ENCODE measurements at regions not wholly inside any gene's neighbourhood (a gene's known extent, or its start where the extent isn't known, plus 50 kb on each side); places are given as distances from the start of the nearest gene placed in this dataset.

GRCh38 chr10:130770018-130770630 is 541.4 kb downstream of the TCERG1L start:
- no peak for DNase-seq
- Histone ChIP-seq H3K27me3 (replicated peaks; ENCODE audit: control insufficient read depth, insufficient read depth, low read length, poor library complexity, severe bottlenecking) (no peaks in the 10 kb centered on the region), H3K36me3 (ENCODE audit: control insufficient read depth, insufficient read depth, low read length) (no peaks in the 10 kb centered on the region), H3K4me1 (ENCODE audit: control insufficient read depth, insufficient read depth, low read length, poor library complexity, severe bottlenecking) (no peaks in the 10 kb centered on the region), H3K27ac (ENCODE audit: insufficient read depth, low read length, poor library complexity, severe bottlenecking) (no peak overlapping the region), H3K9me3 (ENCODE audit: control insufficient read depth, low read length) (no peaks in the 10 kb centered on the region), H3K4me3 (ENCODE audit: insufficient read depth, low read depth, low read length, poor library complexity, severe bottlenecking) (no peak overlapping the region)

- H3K9me3 ChIP-seq (ENCODE audit: control insufficient read depth, low read length) = no peaks in the 10 kb centered on the region
- H3K4me1 ChIP-seq (ENCODE audit: control insufficient read depth, insufficient read depth, low read length, poor library complexity, severe bottlenecking) = no peaks in the 10 kb centered on the region
- no peaks in the 10 kb centered on the region for H3K27me3 ChIP-seq (replicated peaks; ENCODE audit: control insufficient read depth, insufficient read depth, low read length, poor library complexity, severe bottlenecking)
- no peak overlapping the region for H3K4me3 ChIP-seq (ENCODE audit: insufficient read depth, low read depth, low read length, poor library complexity, severe bottlenecking)
- H3K36me3 ChIP-seq (ENCODE audit: control insufficient read depth, insufficient read depth, low read length) = no peaks in the 10 kb centered on the region
- no peak overlapping the region for H3K27ac ChIP-seq (ENCODE audit: insufficient read depth, low read length, poor library complexity, severe bottlenecking)
- no peak for DNase-seq
Measured at GRCh38 chr10:130771491-130771946, 540.0 kb downstream of the TCERG1L start.

- Histone ChIP-seq H3K9me3 (ENCODE audit: control insufficient read depth, low read length) (no peaks in the 10 kb centered on the region), H3K27ac (ENCODE audit: insufficient read depth, low read length, poor library complexity, severe bottlenecking) (no peak overlapping the region), H3K4me1 (ENCODE audit: control insufficient read depth, insufficient read depth, low read length, poor library complexity, severe bottlenecking) (no peaks in the 10 kb centered on the region), H3K27me3 (replicated peaks; ENCODE audit: control insufficient read depth, insufficient read depth, low read length, poor library complexity, severe bottlenecking) (no peaks in the 10 kb centered on the region), H3K4me3 (ENCODE audit: insufficient read depth, low read depth, low read length, poor library complexity, severe bottlenecking) (no peak overlapping the region), H3K36me3 (ENCODE audit: control insufficient read depth, insufficient read depth, low read length) (no peaks in the 10 kb centered on the region)
- DNase-seq = no peak
Measured at GRCh38 chr10:130772056-130772455, 539.5 kb downstream of the TCERG1L start.

GRCh38 chr10:130772676-130773075 is 538.8 kb downstream of the TCERG1L start:
- H3K4me3 ChIP-seq (ENCODE audit: insufficient read depth, low read depth, low read length, poor library complexity, severe bottlenecking) = no peak overlapping the region
- H3K9me3 ChIP-seq (ENCODE audit: control insufficient read depth, low read length) = no peaks in the 10 kb centered on the region
- no peaks in the 10 kb centered on the region for H3K4me1 ChIP-seq (ENCODE audit: control insufficient read depth, insufficient read depth, low read length, poor library complexity, severe bottlenecking)
- H3K36me3 ChIP-seq (ENCODE audit: control insufficient read depth, insufficient read depth, low read length) = no peaks in the 10 kb centered on the region
- DNase-seq = no peak
- no peaks in the 10 kb centered on the region for H3K27me3 ChIP-seq (replicated peaks; ENCODE audit: control insufficient read depth, insufficient read depth, low read length, poor library complexity, severe bottlenecking)
- H3K27ac ChIP-seq (ENCODE audit: insufficient read depth, low read length, poor library complexity, severe bottlenecking) = no peak overlapping the region

GRCh38 chr10:130773941-130774340 is 537.6 kb downstream of the TCERG1L start:
- DNase-seq = no peak
- no peaks in the 10 kb centered on the region for H3K27me3 ChIP-seq (replicated peaks; ENCODE audit: control insufficient read depth, insufficient read depth, low read length, poor library complexity, severe bottlenecking)
- no peaks in the 10 kb centered on the region for H3K4me1 ChIP-seq (ENCODE audit: control insufficient read depth, insufficient read depth, low read length, poor library complexity, severe bottlenecking)
- H3K4me3 ChIP-seq (ENCODE audit: insufficient read depth, low read depth, low read length, poor library complexity, severe bottlenecking) = no peak overlapping the region
- no peak overlapping the region for H3K27ac ChIP-seq (ENCODE audit: insufficient read depth, low read length, poor library complexity, severe bottlenecking)
- H3K9me3 ChIP-seq (ENCODE audit: control insufficient read depth, low read length) = no peaks in the 10 kb centered on the region
- H3K36me3 ChIP-seq (ENCODE audit: control insufficient read depth, insufficient read depth, low read length) = no peaks in the 10 kb centered on the region

GRCh38 chr10:130774871-130775270 is 536.6 kb downstream of the TCERG1L start:
- Histone ChIP-seq H3K4me1 (ENCODE audit: control insufficient read depth, insufficient read depth, low read length, poor library complexity, severe bottlenecking) (no peaks in the 10 kb centered on the region), H3K27me3 (replicated peaks; ENCODE audit: control insufficient read depth, insufficient read depth, low read length, poor library complexity, severe bottlenecking) (no peaks in the 10 kb centered on the region), H3K4me3 (ENCODE audit: insufficient read depth, low read depth, low read length, poor library complexity, severe bottlenecking) (no peak overlapping the region), H3K36me3 (ENCODE audit: control insufficient read depth, insufficient read depth, low read length) (no peaks in the 10 kb centered on the region), H3K9me3 (ENCODE audit: control insufficient read depth, low read length) (no peaks in the 10 kb centered on the region), H3K27ac (ENCODE audit: insufficient read depth, low read length, poor library complexity, severe bottlenecking) (no peak overlapping the region)
- no peak for DNase-seq

- DNase-seq = no peak
- H3K27me3 ChIP-seq (replicated peaks; ENCODE audit: control insufficient read depth, insufficient read depth, low read length, poor library complexity, severe bottlenecking) = no peaks in the 10 kb centered on the region
- H3K27ac ChIP-seq (ENCODE audit: insufficient read depth, low read length, poor library complexity, severe bottlenecking) = no peak overlapping the region
- H3K4me1 ChIP-seq (ENCODE audit: control insufficient read depth, insufficient read depth, low read length, poor library complexity, severe bottlenecking) = no peaks in the 10 kb centered on the region
- H3K9me3 ChIP-seq (ENCODE audit: control insufficient read depth, low read length) = no peaks in the 10 kb centered on the region
- no peak overlapping the region for H3K4me3 ChIP-seq (ENCODE audit: insufficient read depth, low read depth, low read length, poor library complexity, severe bottlenecking)
- no peaks in the 10 kb centered on the region for H3K36me3 ChIP-seq (ENCODE audit: control insufficient read depth, insufficient read depth, low read length)
Measured at GRCh38 chr10:130775311-130775710, 536.2 kb downstream of the TCERG1L start.

- Histone ChIP-seq H3K4me1 (ENCODE audit: control insufficient read depth, insufficient read depth, low read length, poor library complexity, severe bottlenecking) (no peaks in the 10 kb centered on the region), H3K4me3 (ENCODE audit: insufficient read depth, low read depth, low read length, poor library complexity, severe bottlenecking) (no peak overlapping the region), H3K36me3 (ENCODE audit: control insufficient read depth, insufficient read depth, low read length) (no peaks in the 10 kb centered on the region), H3K9me3 (ENCODE audit: control insufficient read depth, low read length) (no peaks in the 10 kb centered on the region), H3K27ac (ENCODE audit: insufficient read depth, low read length, poor library complexity, severe bottlenecking) (no peak overlapping the region), H3K27me3 (replicated peaks; ENCODE audit: control insufficient read depth, insufficient read depth, low read length, poor library complexity, severe bottlenecking) (no peaks in the 10 kb centered on the region)
- DNase-seq = no peak
Measured at GRCh38 chr10:130776724-130777123, 534.8 kb downstream of the TCERG1L start.

GRCh38 chr10:130777507-130778165 is 533.9 kb downstream of the TCERG1L start:
- Histone ChIP-seq H3K27me3 (replicated peaks; ENCODE audit: control insufficient read depth, insufficient read depth, low read length, poor library complexity, severe bottlenecking) (no peaks in the 10 kb centered on the region), H3K27ac (ENCODE audit: insufficient read depth, low read length, poor library complexity, severe bottlenecking) (no peak overlapping the region), H3K9me3 (ENCODE audit: control insufficient read depth, low read length) (no peaks in the 10 kb centered on the region), H3K4me3 (ENCODE audit: insufficient read depth, low read depth, low read length, poor library complexity, severe bottlenecking) (no peak overlapping the region), H3K4me1 (ENCODE audit: control insufficient read depth, insufficient read depth, low read length, poor library complexity, severe bottlenecking) (no peaks in the 10 kb centered on the region), H3K36me3 (ENCODE audit: control insufficient read depth, insufficient read depth, low read length) (no peaks in the 10 kb centered on the region)
- no peak for DNase-seq

- Histone ChIP-seq H3K36me3 (ENCODE audit: control insufficient read depth, insufficient read depth, low read length) (no peaks in the 10 kb centered on the region), H3K27ac (ENCODE audit: insufficient read depth, low read length, poor library complexity, severe bottlenecking) (no peak overlapping the region)
Measured at GRCh38 chr10:130778166-130778545, 533.4 kb downstream of the TCERG1L start.

More at GRCh38 chr10:130778166-130778545, 533.4 kb downstream of the TCERG1L start:
- H3K4me3 ChIP-seq (ENCODE audit: insufficient read depth, low read depth, low read length, poor library complexity, severe bottlenecking) = no peak overlapping the region
- H3K4me1 ChIP-seq (ENCODE audit: control insufficient read depth, insufficient read depth, low read length, poor library complexity, severe bottlenecking) = no peaks in the 10 kb centered on the region
- no peaks in the 10 kb centered on the region for H3K27me3 ChIP-seq (replicated peaks; ENCODE audit: control insufficient read depth, insufficient read depth, low read length, poor library complexity, severe bottlenecking)
- H3K9me3 ChIP-seq (ENCODE audit: control insufficient read depth, low read length) = no peaks in the 10 kb centered on the region
- no peak for DNase-seq

Measured in effector memory CD4-positive, alpha-beta T cell (primary cell).